ENCODE measurements at regions not wholly inside any gene's neighbourhood (a gene's known extent, or its start where the extent isn't known, plus 50 kb on each side); places are given as distances from the start of the nearest gene placed in this dataset.

- no peak for TF ChIP-seq CTCF (tag by site-specific recombination; IDR thresholded peaks at IDR 0.05)
- TF ChIP-seq ZNF121 (tag by site-specific recombination; IDR thresholded peaks at IDR 0.05) = no peak
- TF ChIP-seq ZNF580 (tag by site-specific recombination; IDR thresholded peaks at IDR 0.05) = no peak
Measured at GRCh38 chr2:204449977-204450376, 95.3 kb upstream of the PARD3B start.

Measured in HEK293 (cell line).